ENCODE measurements at regions not wholly inside any gene's neighbourhood (a gene's known extent, or its start where the extent isn't known, plus 50 kb on each side); places are given as distances from the start of the nearest gene placed in this dataset.

- H3K9me2 ChIP-seq (replicated peaks; ENCODE audit: insufficient read depth, low read length), result no peaks in the 10 kb centered on the region
- no peak for TF ChIP-seq EZH2phosphoT487 (conservative IDR thresholded peaks at IDR 0.05; ENCODE audit: low read length)
- no peak for TF ChIP-seq CTCF (IDR thresholded peaks at IDR 0.05; ENCODE audit: insufficient read depth, low read length, poor library complexity, severe bottlenecking)
- no peak overlapping the region for H3K4me2 ChIP-seq (ENCODE audit: low read depth, low read length, poor library complexity, severe bottlenecking)
- H3K36me3 ChIP-seq (ENCODE audit: low read length), result no peaks in the 10 kb centered on the region
- no peaks in the 10 kb centered on the region for H3K79me2 ChIP-seq (ENCODE audit: insufficient read depth, low read length)
- H3K9ac ChIP-seq (ENCODE audit: low read length), result no peak overlapping the region
- H3K4me3 ChIP-seq (ENCODE audit: insufficient read depth, low read length, poor library complexity, severe bottlenecking), result no peak overlapping the region
- H2AFZ ChIP-seq (ENCODE audit: low read depth, low read length, severe bottlenecking), result no peak overlapping the region
- no peaks in the 10 kb centered on the region for H3K9me3 ChIP-seq (ENCODE audit: insufficient read depth, low read length)
- H3F3A ChIP-seq (ENCODE audit: insufficient read depth), result no peaks in the 10 kb centered on the region
- no peaks in the 10 kb centered on the region for H4K20me1 ChIP-seq (ENCODE audit: low read depth, low read length)
- no peaks in the 10 kb centered on the region for H3K27me3 ChIP-seq (ENCODE audit: low read length)
- no peak overlapping the region for H3K27ac ChIP-seq (ENCODE audit: low read depth, low read length)
Observed at GRCh38 chr22:22431271-22432220, 77.0 kb downstream of the ZNF280B start.

- Histone ChIP-seq H4K20me1 (ENCODE audit: low read depth, low read length) (no peaks in the 10 kb centered on the region), H2AFZ (ENCODE audit: low read depth, low read length, severe bottlenecking) (no peak overlapping the region), H3K36me3 (ENCODE audit: low read length) (no peaks in the 10 kb centered on the region), H3F3A (ENCODE audit: insufficient read depth) (no peaks in the 10 kb centered on the region), H3K4me2 (ENCODE audit: low read depth, low read length, poor library complexity, severe bottlenecking) (no peak overlapping the region), H3K9me2 (replicated peaks; ENCODE audit: insufficient read depth, low read length) (no peaks in the 10 kb centered on the region), H3K9me3 (ENCODE audit: insufficient read depth, low read length) (no peaks in the 10 kb centered on the region), H3K4me3 (ENCODE audit: insufficient read depth, low read length, poor library complexity, severe bottlenecking) (no peak overlapping the region), H3K27me3 (ENCODE audit: low read length) (no peaks in the 10 kb centered on the region), H3K79me2 (ENCODE audit: insufficient read depth, low read length) (no peaks in the 10 kb centered on the region), H3K9ac (ENCODE audit: low read length) (no peak overlapping the region), H3K27ac (ENCODE audit: low read depth, low read length) (no peak overlapping the region)
- no peak for TF ChIP-seq EZH2phosphoT487 (conservative IDR thresholded peaks at IDR 0.05; ENCODE audit: low read length)
Observed at GRCh38 chr22:22432479-22432878, 76.1 kb downstream of the ZNF280B start.

GRCh38 chr22:22432937-22433336 lies 75.6 kb downstream of the ZNF280B start:
- H3K27me3 ChIP-seq (ENCODE audit: low read length), result no peaks in the 10 kb centered on the region

More at GRCh38 chr22:22432937-22433336, 75.6 kb downstream of the ZNF280B start:
- no peak for TF ChIP-seq EZH2phosphoT487 (conservative IDR thresholded peaks at IDR 0.05; ENCODE audit: low read length)
- TF ChIP-seq CTCF (IDR thresholded peaks at IDR 0.05; ENCODE audit: insufficient read depth, low read length, poor library complexity, severe bottlenecking), result no peak
- H3K79me2 ChIP-seq (ENCODE audit: insufficient read depth, low read length), result no peaks in the 10 kb centered on the region
- H3K36me3 ChIP-seq (ENCODE audit: low read length), result no peaks in the 10 kb centered on the region
- H3K9me2 ChIP-seq (replicated peaks; ENCODE audit: insufficient read depth, low read length), result no peaks in the 10 kb centered on the region
- H4K20me1 ChIP-seq (ENCODE audit: low read depth, low read length), result no peaks in the 10 kb centered on the region
- no peak overlapping the region for H3K27ac ChIP-seq (ENCODE audit: low read depth, low read length)
- no peak overlapping the region for H2AFZ ChIP-seq (ENCODE audit: low read depth, low read length, severe bottlenecking)
- no peak overlapping the region for H3K4me2 ChIP-seq (ENCODE audit: low read depth, low read length, poor library complexity, severe bottlenecking)
- no peak overlapping the region for H3K4me3 ChIP-seq (ENCODE audit: insufficient read depth, low read length, poor library complexity, severe bottlenecking)
- H3K9me3 ChIP-seq (ENCODE audit: insufficient read depth, low read length), result no peaks in the 10 kb centered on the region
- H3F3A ChIP-seq (ENCODE audit: insufficient read depth), result no peaks in the 10 kb centered on the region
- H3K9ac ChIP-seq (ENCODE audit: low read length), result no peak overlapping the region
